GM12878 (cell line): ENCODE measurements at regions not wholly inside any gene's neighbourhood (a gene's known extent, or its start where the extent isn't known, plus 50 kb on each side); places are given as distances from the start of the nearest gene placed in this dataset.
"Not testable (repeated sequence)": the region's sequence is repeated elsewhere in the genome, so short reads cannot be mapped to it uniquely, and the experiment has no call there.

ENCODE experiments used
- ATAC-seq: fragments of 200-7000 bp; cut with Tn5 transposase; 3 replicates; pipeline ENCODE4 v1.9.1; 2020; ENCODE audit warnings: mild to moderate bottlenecking, moderate library complexity
- BruUV-seq: library from RNA; stranded (reverse); fragments of 400-500 nt; replicated peaks from 2 replicates; lab custom pipeline; 2021; lab: Mats Ljungman, UMichigan
- CTCF ChIA-PET: fragments of 300-600 bp; sonication (Branson Sonifier 250); formaldehyde crosslinking; extraction: SDS; loops from one replicate; lab custom pipeline; 2021; ENCODE audit warnings: inconsistent platforms; lab: Yijun Ruan, JAX
- POLR2A ChIA-PET: fragments of 350-600 bp; formaldehyde crosslinking; extraction: SDS; loops from one replicate; lab custom pipeline; 2021; ENCODE audit warnings: inconsistent platforms; lab: Charles Lee
- RAD21 ChIA-PET: fragments of 300-600 bp; sonication (Branson Sonifier 250); formaldehyde crosslinking; loops from one replicate; lab custom pipeline; 2023; ENCODE audit warnings: antibody characterized with exemption; ENCODE audit not compliant: unreplicated experiment; lab: Charles Lee
- SMC1A ChIA-PET: fragments of 300-600 bp; sonication (Branson Sonifier 250); formaldehyde crosslinking; loops from one replicate; lab custom pipeline; 2023; ENCODE audit not compliant: unreplicated experiment, uncharacterized antibody; lab: Charles Lee
- DNase-seq: peaks from one replicate; pipeline ENCODE4 v3.0.0-alpha.2; 2011; ENCODE audit warnings: low read depth, low spot score
- FAIRE-seq: peaks from 3 replicates; lab custom pipeline; 2011; peaks lifted over from hg19 to GRCh38; lab: Jason Lieb, UNC
- H2AFZ ChIP-seq: 2 replicates; pipeline ENCODE4 v1.6.0; 2011; ENCODE audit warnings: low read depth, low read length, control low read depth; ENCODE audit not compliant: control insufficient read depth
- H3K27ac ChIP-seq: 2 replicates; pipeline ENCODE4 v1.5.1; 2011; ENCODE audit warnings: control low read depth; ENCODE audit not compliant: control insufficient read depth, insufficient read depth
- H3K27me3 ChIP-seq, 2 experiments: replicated peaks in 1 of 2; 2 replicates each; pipeline versions ENCODE4 v1.6.0 to v1.6.1; 2011; ENCODE audit warnings: low read length in 1 of 2; ENCODE audit not compliant: control insufficient read depth in 2 of 2, insufficient read depth in 2 of 2
- H3K36me3 ChIP-seq, 2 experiments: 2 replicates each; pipeline ENCODE4 v1.5.1; 2011; ENCODE audit warnings: low read length in 1 of 2; ENCODE audit not compliant: control insufficient read depth in 2 of 2, insufficient read depth in 2 of 2
- H3K4me1 ChIP-seq: 2 replicates; pipeline ENCODE4 v1.6.1; 2011; ENCODE audit warnings: mild to moderate bottlenecking, low read length, moderate library complexity, mixed read lengths; ENCODE audit not compliant: control insufficient read depth, insufficient read depth
- H3K4me2 ChIP-seq: 2 replicates; pipeline ENCODE4 v1.6.0; 2011; ENCODE audit warnings: control low read depth; ENCODE audit not compliant: control insufficient read depth, insufficient read depth
- H3K4me3 ChIP-seq: fragments of 200-600 bp; sonication (generic); 2 replicates; pipeline ENCODE4 v1.5.1; 2016
- H3K79me2 ChIP-seq: 2 replicates; pipeline ENCODE4 v1.6.0; 2011; ENCODE audit warnings: low read length; ENCODE audit not compliant: control insufficient read depth, insufficient read depth
- H3K9ac ChIP-seq: 2 replicates; pipeline ENCODE4 v1.8.0; 2011; ENCODE audit warnings: low read length, control low read depth, mixed read lengths; ENCODE audit not compliant: control insufficient read depth, insufficient read depth
- H3K9me3 ChIP-seq: replicated peaks from 3 replicates; pipeline ENCODE4 v1.5.1; 2011; ENCODE audit warnings: mild to moderate bottlenecking, low read length; ENCODE audit not compliant: control insufficient read depth, insufficient read depth
- H4K20me1 ChIP-seq: 2 replicates; pipeline ENCODE4 v1.6.0; 2011; ENCODE audit not compliant: control insufficient read depth, insufficient read depth
- WGBS: methylation state at CpG from one replicate; pipeline ENCODE4 v1.1.6; 2016; ENCODE audit warnings: low lambda C conversion rate; ENCODE audit not compliant: insufficient replicate concordance, insufficient coverage; ENCODE audit errors: missing lambda C conversion rate; 5-methylcytosine and 5-hydroxymethylcytosine counted together
- in situ Hi-C: fragments of 300-500 bp; cut with MboI; formaldehyde crosslinking; loops from 9 replicates; pipeline ENCODE4 v1.14.3; 2018; ENCODE audit warnings: mixed read lengths
- intact Hi-C: fragments of 100-400 bp; cut with micrococcal nuclease; formaldehyde crosslinking; loops from one replicate; pipeline ENCODE4 v1.14.2; 2022; ENCODE audit not compliant: unreplicated experiment

DNA sequence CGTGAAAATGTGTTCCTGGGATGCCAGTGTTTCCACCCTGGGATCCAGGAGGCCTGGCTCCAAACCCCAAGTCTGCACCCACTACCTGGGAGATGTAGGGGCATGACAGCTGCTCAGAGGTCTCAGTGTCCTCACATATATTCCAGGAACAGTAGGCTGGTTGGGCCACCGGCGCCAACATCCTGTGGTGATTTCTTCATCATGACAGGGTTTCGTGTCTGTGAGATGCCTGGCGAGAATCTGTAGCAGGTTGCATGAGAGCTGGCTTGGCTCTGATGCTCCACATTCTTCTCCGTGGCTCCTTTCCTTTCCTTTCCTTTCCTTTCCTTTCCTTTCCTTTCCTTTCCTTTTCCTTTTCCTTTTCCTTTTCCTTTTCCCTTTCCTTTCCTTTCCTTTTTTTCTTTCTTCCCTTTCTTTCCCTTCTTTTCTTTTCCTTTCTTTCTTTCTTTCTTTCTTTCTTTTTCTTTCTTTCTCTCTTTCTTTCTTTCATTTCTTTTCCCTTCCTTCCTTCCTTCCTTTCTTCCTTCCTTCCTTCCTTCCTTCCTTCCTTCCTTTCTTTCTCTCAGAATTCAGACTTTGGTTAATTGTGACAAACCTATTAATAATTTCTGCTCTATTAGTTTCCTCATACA is 87.6 kb upstream of the DPP6 start:
- H3K4me3 ChIP-seq, in situ Hi-C loops, CTCF ChIA-PET, H3K27ac ChIP-seq, H3K4me1 ChIP-seq, DNase-seq, H3K27me3 ChIP-seq, ATAC-seq, H3K9ac ChIP-seq, H3K36me3 ChIP-seq, H3K79me2 ChIP-seq, intact Hi-C loops, FAIRE-seq, POLR2A ChIA-PET, RAD21 ChIA-PET, H2AFZ ChIP-seq, H4K20me1 ChIP-seq, H3K9me3 ChIP-seq, H3K4me2 ChIP-seq, SMC1A ChIA-PET, BruUV-seq: not testable (repeated sequence)
- WGBS = 46% methylated on average over 5 of the region's 6 CpGs

DNA sequence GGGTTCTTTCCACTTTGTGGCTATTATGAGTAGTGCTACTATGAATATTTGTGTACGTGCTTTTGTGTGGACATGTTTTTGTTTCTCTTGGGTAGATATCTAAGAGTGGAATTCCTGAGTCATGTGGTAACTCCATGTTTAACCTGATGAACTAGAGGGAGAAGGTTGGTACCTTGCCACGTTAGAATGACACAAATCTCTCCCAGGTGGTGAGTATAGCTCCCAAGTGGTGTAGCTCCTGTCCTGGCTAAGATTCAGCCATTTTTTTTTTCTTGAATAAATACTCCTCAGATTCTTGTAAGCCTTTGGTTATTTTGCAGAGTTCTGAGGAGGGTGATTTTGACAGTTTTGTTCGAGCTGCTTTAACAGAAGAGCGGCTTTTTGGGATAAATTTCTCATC is 83.2 kb upstream of the DPP6 start:
- intact Hi-C loops, BruUV-seq, H3K9me3 ChIP-seq, DNase-seq, H2AFZ ChIP-seq, H3K9ac ChIP-seq, FAIRE-seq, POLR2A ChIA-PET, H3K36me3 ChIP-seq, H3K4me1 ChIP-seq, in situ Hi-C loops, H3K27ac ChIP-seq, CTCF ChIA-PET, RAD21 ChIA-PET, H3K4me2 ChIP-seq, H3K4me3 ChIP-seq, ATAC-seq, H3K79me2 ChIP-seq, SMC1A ChIA-PET, H3K27me3 ChIP-seq, H4K20me1 ChIP-seq: not testable (repeated sequence)
- WGBS = 0% methylated on average over 1 of the region's 4 CpGs

GRCh38 chr7:153974603-153975002 is 77.6 kb upstream of the DPP6 start:
- H3K36me3 ChIP-seq, H3K27me3 ChIP-seq, CTCF ChIA-PET, in situ Hi-C loops, FAIRE-seq, H3K9me3 ChIP-seq, H3K4me2 ChIP-seq, H3K9ac ChIP-seq, H3K27ac ChIP-seq, intact Hi-C loops, H3K4me3 ChIP-seq, DNase-seq, H3K4me1 ChIP-seq, RAD21 ChIA-PET, H2AFZ ChIP-seq, H3K79me2 ChIP-seq, SMC1A ChIA-PET, BruUV-seq, ATAC-seq, POLR2A ChIA-PET, H4K20me1 ChIP-seq: not testable (repeated sequence)
- WGBS = 51% methylated on average over 6 of the region's 6 CpGs

- H3K9me3 ChIP-seq, H2AFZ ChIP-seq, FAIRE-seq, ATAC-seq, H4K20me1 ChIP-seq, RAD21 ChIA-PET, BruUV-seq, SMC1A ChIA-PET, in situ Hi-C loops, H3K27ac ChIP-seq, POLR2A ChIA-PET, H3K9ac ChIP-seq, H3K4me1 ChIP-seq, DNase-seq, H3K36me3 ChIP-seq, H3K27me3 ChIP-seq, H3K4me2 ChIP-seq, H3K79me2 ChIP-seq, intact Hi-C loops, CTCF ChIA-PET, H3K4me3 ChIP-seq: not testable (repeated sequence)
- WGBS = 36% methylated on average over 6 of the region's 6 CpGs
These were observed 75.5 kb upstream of the DPP6 start for GRCh38 chr7:153976745-153977144.
